ENCODE measurements at regions not wholly inside any gene's neighbourhood (a gene's known extent, or its start where the extent isn't known, plus 50 kb on each side); places are given as distances from the start of the nearest gene placed in this dataset.
"Not testable (repeated sequence)": the region's sequence is repeated elsewhere in the genome, so short reads cannot be mapped to it uniquely, and the experiment has no call there.

- TF ChIP-seq CTCF (IDR thresholded peaks at IDR 0.05; ENCODE audit: insufficient read depth, missing control alignments) = peak; percentile 64
- no peak for FAIRE-seq
- DNase-seq (ENCODE audit: insufficient read length, low spot score) = peak; percentile 21
Observed at GRCh38 chrX:131841496-131842437, 181.3 kb upstream of the STK26 start.

- TF ChIP-seq CTCF (IDR thresholded peaks at IDR 0.05; ENCODE audit: insufficient read depth, missing control alignments) = no peak
- FAIRE-seq (no peak), DNase-seq (ENCODE audit: insufficient read length, low spot score) (no peak)
Observed at GRCh38 chrX:131843987-131844386, 179.1 kb upstream of the STK26 start.

GRCh38 chrX:131845201-131845600, 177.9 kb upstream of the STK26 start:
- no peak for DNase-seq (ENCODE audit: insufficient read length, low spot score)
- FAIRE-seq = no peak
- no peak for TF ChIP-seq CTCF (IDR thresholded peaks at IDR 0.05; ENCODE audit: insufficient read depth, missing control alignments)

- DNase-seq (ENCODE audit: insufficient read length, low spot score) (no peak), FAIRE-seq (no peak)
- TF ChIP-seq CTCF (IDR thresholded peaks at IDR 0.05; ENCODE audit: insufficient read depth, missing control alignments) = no peak
Observed at GRCh38 chrX:131845771-131846170, 177.3 kb upstream of the STK26 start.

GRCh38 chrX:131850964-131851363, 172.1 kb upstream of the STK26 start:
- not testable (repeated sequence) for FAIRE-seq

GRCh38 chrX:131853440-131853839, 169.7 kb upstream of the STK26 start:
- no peak for TF ChIP-seq CTCF (IDR thresholded peaks at IDR 0.05; ENCODE audit: insufficient read depth, missing control alignments)
- FAIRE-seq (no peak), DNase-seq (ENCODE audit: insufficient read length, low spot score) (no peak)

More at GRCh38 chrX:131850964-131851363, 172.1 kb upstream of the STK26 start:
- DNase-seq (ENCODE audit: insufficient read length, low spot score) = not testable (repeated sequence)

- DNase-seq (ENCODE audit: insufficient read length, low spot score) (no peak), FAIRE-seq (no peak)
- peak; percentile 29 for TF ChIP-seq CTCF (IDR thresholded peaks at IDR 0.05; ENCODE audit: insufficient read depth, missing control alignments)
Observed at GRCh38 chrX:131854581-131854980, 168.5 kb upstream of the STK26 start.
